GM23338 (cell line): ENCODE measurements at regions not wholly inside any gene's neighbourhood (a gene's known extent, or its start where the extent isn't known, plus 50 kb on each side); places are given as distances from the start of the nearest gene placed in this dataset.

Experiments
- ATAC-seq: fragments of 200-7000 bp; cut with Tn5 transposase; 3 replicates; pipeline ENCODE4 v1.9.1; 2020
- DNase-seq: peaks from one replicate; pipeline ENCODE4 v3.0.0-alpha.2; 2015; ENCODE audit warnings: low spot score
- H2AFZ ChIP-seq: fragments of 200-600 bp; sonication (generic); 2 replicates; pipeline ENCODE4 v1.8.0; 2016; ENCODE audit warnings: antibody characterized with exemption, mild to moderate bottlenecking, moderate library complexity
- H3F3A ChIP-seq: fragments of 200-600 bp; sonication (generic); replicated peaks from 2 replicates; pipeline ENCODE4 v1.8.0; 2017; ENCODE audit warnings: antibody characterized with exemption, mixed run types, low read depth
- H3K27ac ChIP-seq: fragments of 200-600 bp; sonication (generic); 2 replicates; pipeline ENCODE4 v1.6.1; 2016; ENCODE audit warnings: low read depth
- H3K27me3 ChIP-seq: fragments of 200-600 bp; sonication (generic); 2 replicates; pipeline ENCODE4 v1.8.0; 2016; ENCODE audit warnings: mild to moderate bottlenecking, mixed run types, moderate library complexity; ENCODE audit not compliant: insufficient read depth
- H3K36me3 ChIP-seq: fragments of 200-600 bp; sonication (generic); 2 replicates; pipeline ENCODE4 v1.8.0; 2016; ENCODE audit warnings: mild to moderate bottlenecking; ENCODE audit not compliant: insufficient read depth
- H3K4me1 ChIP-seq: fragments of 200-600 bp; sonication (generic); 2 replicates; pipeline ENCODE4 v1.8.0; 2016; ENCODE audit warnings: mild to moderate bottlenecking, moderate library complexity; ENCODE audit not compliant: insufficient read depth
- H3K4me2 ChIP-seq: fragments of 200-600 bp; sonication (generic); 2 replicates; pipeline ENCODE4 v1.7.1; 2017; ENCODE audit warnings: mixed run types
- H3K4me3 ChIP-seq: fragments of 200-600 bp; sonication (generic); 2 replicates; pipeline ENCODE4 v1.6.1; 2016; ENCODE audit warnings: mixed run types
- H3K79me2 ChIP-seq: fragments of 200-600 bp; sonication (generic); replicated peaks from 2 replicates; pipeline ENCODE4 v1.8.0; 2017; ENCODE audit warnings: mild to moderate bottlenecking; ENCODE audit not compliant: insufficient read depth
- H3K9me2 ChIP-seq: fragments of 200-600 bp; sonication (generic); 2 replicates; pipeline ENCODE4 v1.8.0; 2017; ENCODE audit not compliant: insufficient read depth
- H4K20me1 ChIP-seq: fragments of 200-600 bp; sonication (generic); replicated peaks from 2 replicates; pipeline ENCODE4 v1.8.0; 2017; ENCODE audit warnings: mild to moderate bottlenecking; ENCODE audit not compliant: insufficient read depth
- H3K27ac Mint-ChIP-seq: 2 replicates; pipeline ENCODE4 v1.8.0; 2020; ENCODE audit warnings: inconsistent platforms, mild to moderate bottlenecking, moderate library complexity, mixed read lengths
- H3K27me3 Mint-ChIP-seq: 3 replicates; pipeline ENCODE4 v1.8.0; 2022; ENCODE audit warnings: low read depth, mild to moderate bottlenecking, moderate library complexity, mixed read lengths, inconsistent platforms; ENCODE audit not compliant: insufficient read depth, poor library complexity
- H3K36me3 Mint-ChIP-seq: 3 replicates; pipeline ENCODE4 v1.8.0; 2021; ENCODE audit warnings: low read depth, mild to moderate bottlenecking, inconsistent platforms, moderate library complexity, mixed read lengths
- H3K4me1 Mint-ChIP-seq: 3 replicates; pipeline ENCODE4 v1.8.0; 2020; ENCODE audit warnings: mild to moderate bottlenecking, inconsistent platforms, mixed read lengths
- H3K4me3 Mint-ChIP-seq: 3 replicates; pipeline ENCODE4 v1.8.0; 2021; ENCODE audit warnings: moderate library complexity, mild to moderate bottlenecking, inconsistent platforms, mixed read lengths
- H3K9me3 Mint-ChIP-seq: 3 replicates; pipeline ENCODE4 v1.8.0; 2020; ENCODE audit warnings: moderate library complexity, mild to moderate bottlenecking, inconsistent platforms, mixed read lengths
- CREB1 ChIP-seq: fragments of 250-450 bp; sonication (Bioruptor Pico); IDR thresholded peaks from 2 replicates; pipeline ENCODE4 v1.5.0; 2020; ENCODE audit warnings: low read depth, mild to moderate bottlenecking, moderate library complexity
- CTCF ChIP-seq, 2 experiments: fragments of 200-600 bp in 1 of 2; sonication (generic) in 1 of 2; conservative IDR thresholded peaks; 2 replicates each; pipeline versions ENCODE4 v1.5.1 to v1.6.1; 2016 to 2017; ENCODE audit warnings: antibody characterized with exemption in 2 of 2, low read depth in 2 of 2, mild to moderate bottlenecking in 2 of 2, moderate library complexity in 1 of 2
- EZH2 ChIP-seq: fragments of 200-600 bp; sonication (generic); IDR thresholded peaks from one replicate; pipeline ENCODE4 v1.8.0; 2017; ENCODE audit warnings: antibody characterized with exemption, mild to moderate bottlenecking, low read depth; ENCODE audit not compliant: unreplicated experiment
- JUNB ChIP-seq: IDR thresholded peaks from one replicate; pipeline ENCODE4 v1.6.1; 2016; ENCODE audit warnings: antibody characterized with exemption; ENCODE audit not compliant: unreplicated experiment
- NANOG ChIP-seq: IDR thresholded peaks from 2 replicates; pipeline ENCODE4 v1.6.1; 2016; ENCODE audit warnings: antibody characterized with exemption, borderline replicate concordance
- POLR2AphosphoS5 ChIP-seq: IDR thresholded peaks from 2 replicates; pipeline ENCODE4 v1.6.1; 2016; ENCODE audit warnings: antibody characterized with exemption, low read depth
- REST ChIP-seq: IDR thresholded peaks from one replicate; pipeline ENCODE4 v1.6.1; 2018; ENCODE audit warnings: antibody characterized with exemption; ENCODE audit not compliant: unreplicated experiment
- STAT1 ChIP-seq: IDR thresholded peaks from one replicate; pipeline ENCODE4 v1.6.1; 2016; ENCODE audit warnings: antibody characterized with exemption; ENCODE audit not compliant: unreplicated experiment
- ZNF114 ChIP-seq: fragments of 250-450 bp; sonication (Bioruptor Pico); IDR thresholded peaks from 2 replicates; pipeline ENCODE4 v1.5.0; 2020; ENCODE audit warnings: mild to moderate bottlenecking, moderate library complexity
- ZNF462 ChIP-seq: fragments of 250-450 bp; sonication (Bioruptor Pico); IDR thresholded peaks from 2 replicates; pipeline ENCODE4 v1.5.0; 2020; ENCODE audit warnings: mild to moderate bottlenecking, moderate library complexity

- TF ChIP-seq CREB1 = no peak
- no peak for TF ChIP-seq STAT1
- no peak for TF ChIP-seq EZH2
Measured at GRCh38 chr4:177673985-177674489, 231.8 kb upstream of the AGA start (continued).

GRCh38 chr4:177680308-177680707 lies 238.1 kb upstream of the AGA start:
- no peak for TF ChIP-seq POLR2AphosphoS5
- no peak for TF ChIP-seq NANOG
- TF ChIP-seq STAT1 = no peak
- ATAC-seq = no peak
- H3K27me3 ChIP-seq = no peaks in the 10 kb centered on the region
- no peak overlapping the region for H2AFZ ChIP-seq
- Mint-ChIP-seq H3K27ac (no peak overlapping the region), H3K4me1 (no peaks in the 10 kb centered on the region), H3K4me3 (no peak overlapping the region), H3K27me3 (no peaks in the 10 kb centered on the region), H3K36me3 (no peaks in the 10 kb centered on the region), H3K9me3 (no peaks in the 10 kb centered on the region)
- no peaks in the 10 kb centered on the region for H3K9me2 ChIP-seq
- no peaks in the 10 kb centered on the region for H4K20me1 ChIP-seq
- no peak overlapping the region for H3K27ac ChIP-seq
- no peak overlapping the region for H3K4me3 ChIP-seq
- H3F3A ChIP-seq = no peaks in the 10 kb centered on the region
- no peaks in the 10 kb centered on the region for H3K36me3 ChIP-seq
- no peaks in the 10 kb centered on the region for H3K4me1 ChIP-seq
- no peak overlapping the region for H3K4me2 ChIP-seq
- DNase-seq = no peak
- no peaks in the 10 kb centered on the region for H3K79me2 ChIP-seq

GRCh38 chr4:177681902-177682301 lies 239.7 kb upstream of the AGA start:
- Mint-ChIP-seq H3K4me3 (no peak overlapping the region), H3K27me3 (no peaks in the 10 kb centered on the region), H3K4me1 (no peaks in the 10 kb centered on the region), H3K9me3 (no peaks in the 10 kb centered on the region), H3K27ac (no peak overlapping the region), H3K36me3 (no peaks in the 10 kb centered on the region)
- Histone ChIP-seq H4K20me1 (no peaks in the 10 kb centered on the region), H3K36me3 (no peaks in the 10 kb centered on the region), H3K27me3 (no peaks in the 10 kb centered on the region), H3K4me2 (no peak overlapping the region), H3K4me1 (no peaks in the 10 kb centered on the region), H3K9me2 (no peaks in the 10 kb centered on the region), H3K4me3 (no peak overlapping the region), H2AFZ (no peak overlapping the region), H3K79me2 (no peaks in the 10 kb centered on the region), H3K27ac (no peak overlapping the region), H3F3A (no peaks in the 10 kb centered on the region)
- ATAC-seq (no peak), DNase-seq (no peak)
- TF ChIP-seq REST = no peak
- no peak for TF ChIP-seq EZH2
- no peak for TF ChIP-seq STAT1
- no peak for TF ChIP-seq CTCF (conservative IDR thresholded peaks at IDR 0.05; ENCODE audit: low read depth in 2 of 2)
- no peak for TF ChIP-seq ZNF462 (CRISPR knock-in tag)
- TF ChIP-seq ZNF114 (CRISPR knock-in tag) = no peak
- no peak for TF ChIP-seq JUNB
